BLaER1 (cell line): ENCODE measurements at regions not wholly inside any gene's neighbourhood (a gene's known extent, or its start where the extent isn't known, plus 50 kb on each side); places are given as distances from the start of the nearest gene placed in this dataset.

Experiments
- H3K27ac ChIP-seq: shearing (Covaris generic); formaldehyde crosslinking; 2 replicates; pipeline ENCODE4 v1.8.1; 2022
- H3K27me3 ChIP-seq: shearing (Covaris generic); formaldehyde crosslinking; 2 replicates; pipeline ENCODE4 v1.8.1; 2022
- H3K36me3 ChIP-seq: shearing (Covaris generic); formaldehyde crosslinking; 2 replicates; pipeline ENCODE4 v1.8.1; 2022
- H3K4me1 ChIP-seq: shearing (Covaris generic); formaldehyde crosslinking; 2 replicates; pipeline ENCODE4 v1.8.1; 2022
- H3K4me2 ChIP-seq: shearing (Covaris generic); formaldehyde crosslinking; 2 replicates; pipeline ENCODE4 v1.8.1; 2022
- H3K4me3 ChIP-seq: shearing (Covaris generic); formaldehyde crosslinking; 2 replicates; pipeline ENCODE4 v1.8.1; 2022
- H3K9ac ChIP-seq: shearing (Covaris generic); formaldehyde crosslinking; 2 replicates; pipeline ENCODE4 v1.8.1; 2022
- H3K9me3 ChIP-seq: shearing (Covaris generic); formaldehyde crosslinking; 2 replicates; pipeline ENCODE4 v1.8.1; 2022
- H4K20me1 ChIP-seq: shearing (Covaris generic); formaldehyde crosslinking; 2 replicates; pipeline ENCODE4 v1.8.1; 2022
- Cebpa-rat ChIP-seq: shearing (Covaris generic); IDR thresholded peaks from 2 replicates; pipeline ENCODE4 v1.8.1; 2022

- no peaks in the 10 kb centered on the region for H3K9me3 ChIP-seq
- no peaks in the 10 kb centered on the region for H4K20me1 ChIP-seq
- H3K27me3 ChIP-seq, result no peaks in the 10 kb centered on the region
- no peak overlapping the region for H3K27ac ChIP-seq
- no peak overlapping the region for H3K4me2 ChIP-seq
- no peak for TF ChIP-seq Cebpa-rat
- H3K9ac ChIP-seq, result no peak overlapping the region
- H3K36me3 ChIP-seq, result no peaks in the 10 kb centered on the region
- H3K4me3 ChIP-seq, result no peak overlapping the region
- no peaks in the 10 kb centered on the region for H3K4me1 ChIP-seq
Observed at GRCh38 chr18:51442012-51442411, 244.5 kb upstream of the MEX3C start.

GRCh38 chr18:51446571-51447210 is 249.2 kb upstream of the MEX3C start:
- Histone ChIP-seq H4K20me1 (no peaks in the 10 kb centered on the region), H3K4me1 (no peaks in the 10 kb centered on the region), H3K4me2 (no peak overlapping the region), H3K27me3 (no peaks in the 10 kb centered on the region), H3K9ac (no peak overlapping the region), H3K27ac (no peak overlapping the region), H3K36me3 (no peaks in the 10 kb centered on the region), H3K4me3 (no peak overlapping the region), H3K9me3 (no peaks in the 10 kb centered on the region)
- TF ChIP-seq Cebpa-rat, result no peak

DNA sequence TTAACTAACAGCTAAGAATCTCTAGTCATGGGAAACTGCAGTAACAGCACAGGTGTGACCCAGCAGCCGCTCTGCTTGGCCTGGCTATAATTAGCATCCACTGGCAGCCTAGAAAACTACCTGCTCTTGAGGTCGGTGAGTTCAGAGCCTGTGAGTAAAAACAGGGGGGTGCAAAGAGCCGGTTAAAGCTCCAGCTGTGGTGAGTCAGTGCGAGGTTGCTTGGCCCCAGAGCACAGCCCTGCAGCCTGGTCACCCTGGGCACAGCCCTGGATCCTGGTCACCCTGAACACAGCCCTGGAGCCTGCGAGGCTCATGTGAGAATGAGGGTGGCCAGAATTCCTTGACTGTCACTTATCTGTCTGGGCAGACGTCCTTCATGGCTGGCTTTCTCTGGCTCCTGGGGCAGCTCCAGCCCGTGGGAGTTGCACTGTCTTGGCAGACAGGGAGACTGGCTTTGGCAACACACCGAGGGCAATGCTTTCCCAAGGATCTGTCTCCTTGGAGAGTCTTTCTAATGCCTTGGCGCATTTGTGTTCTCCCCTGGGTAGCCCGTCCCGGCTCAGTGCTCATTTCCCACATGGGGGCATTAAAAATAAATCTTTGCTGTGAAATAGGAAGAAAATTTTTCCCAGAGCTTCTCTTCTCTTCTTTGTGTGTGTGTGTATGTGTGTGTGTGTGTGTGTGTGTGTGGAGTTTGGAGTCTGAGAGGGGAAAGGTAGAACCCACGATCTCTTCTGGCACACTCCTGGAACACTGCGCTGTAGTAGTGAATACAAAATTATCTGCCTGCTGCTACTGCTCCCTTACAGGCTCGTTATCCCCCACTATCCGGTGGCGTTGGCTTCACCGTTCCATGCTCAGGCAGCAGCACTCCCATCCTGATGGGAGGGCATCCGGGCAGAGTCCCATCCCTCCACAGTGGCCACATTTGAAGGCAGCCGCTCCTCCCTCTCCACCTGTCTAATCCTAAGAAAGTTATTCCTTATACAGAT is 250.2 kb upstream of the MEX3C start:
- TF ChIP-seq Cebpa-rat, result no peak
- Histone ChIP-seq H3K4me1 (no peaks in the 10 kb centered on the region), H3K9ac (no peak overlapping the region), H3K9me3 (no peaks in the 10 kb centered on the region), H3K27me3 (no peaks in the 10 kb centered on the region), H4K20me1 (no peaks in the 10 kb centered on the region), H3K27ac (no peak overlapping the region), H3K4me3 (no peak overlapping the region), H3K36me3 (no peaks in the 10 kb centered on the region), H3K4me2 (no peak overlapping the region)

DNA sequence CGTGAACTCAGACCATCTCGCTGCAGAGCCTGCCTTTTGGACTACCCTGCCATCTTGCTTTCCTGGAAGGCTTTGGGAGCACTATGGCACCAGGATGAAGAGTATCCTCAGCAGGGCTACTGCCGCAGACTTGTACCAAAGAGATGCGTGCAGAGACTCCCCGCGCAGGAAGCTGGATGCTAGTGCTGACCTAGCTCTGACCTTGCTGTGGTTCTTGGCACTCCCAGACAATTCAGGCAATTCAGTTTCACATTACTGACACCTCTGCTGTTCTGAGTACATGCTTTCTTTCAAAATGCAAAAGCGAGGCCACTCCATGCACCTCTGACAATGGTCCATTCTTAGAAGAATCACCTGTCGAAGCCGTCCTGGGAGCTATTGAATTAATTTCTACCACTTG is 251.5 kb upstream of the MEX3C start:
- Histone ChIP-seq H3K9me3 (no peaks in the 10 kb centered on the region), H3K4me2 (no peak overlapping the region), H3K9ac (no peak overlapping the region), H3K27me3 (no peaks in the 10 kb centered on the region), H3K4me3 (no peak overlapping the region), H3K27ac (no peak overlapping the region), H3K4me1 (no peaks in the 10 kb centered on the region), H3K36me3 (no peaks in the 10 kb centered on the region), H4K20me1 (no peaks in the 10 kb centered on the region)
- no peak for TF ChIP-seq Cebpa-rat

- no peaks in the 10 kb centered on the region for H3K27me3 ChIP-seq
- H3K36me3 ChIP-seq, result no peaks in the 10 kb centered on the region
- H3K9ac ChIP-seq, result no peak overlapping the region
- no peak overlapping the region for H3K4me2 ChIP-seq
- H3K4me3 ChIP-seq, result no peak overlapping the region
- no peaks in the 10 kb centered on the region for H3K4me1 ChIP-seq
- H4K20me1 ChIP-seq, result no peaks in the 10 kb centered on the region
- TF ChIP-seq Cebpa-rat, result no peak
- no peaks in the 10 kb centered on the region for H3K9me3 ChIP-seq
- H3K27ac ChIP-seq, result no peak overlapping the region
Observed at GRCh38 chr18:51453594-51453993, 256.1 kb upstream of the MEX3C start.

DNA sequence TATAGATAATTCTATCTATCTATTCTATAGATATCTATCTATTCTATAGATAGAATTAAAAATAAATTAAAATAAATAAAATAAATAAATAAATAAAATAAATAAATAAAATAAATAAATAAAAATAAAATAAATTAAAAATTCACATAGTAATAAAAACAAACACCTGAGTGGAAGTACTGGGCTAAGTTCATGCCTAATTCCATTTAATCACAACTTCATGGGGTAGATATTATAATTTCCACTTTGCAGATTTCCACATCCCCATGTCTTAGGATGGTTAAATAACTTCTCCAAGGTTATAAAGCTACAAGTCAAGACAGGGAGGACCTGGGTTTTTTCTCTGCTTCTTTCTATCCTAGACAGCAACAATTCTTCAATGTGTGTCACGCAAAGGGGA is 261.4 kb upstream of the MEX3C start:
- no peaks in the 10 kb centered on the region for H4K20me1 ChIP-seq
- H3K27me3 ChIP-seq, result no peaks in the 10 kb centered on the region
- H3K27ac ChIP-seq, result no peak overlapping the region
- no peaks in the 10 kb centered on the region for H3K36me3 ChIP-seq
- no peak overlapping the region for H3K9ac ChIP-seq
- no peaks in the 10 kb centered on the region for H3K4me1 ChIP-seq
- H3K9me3 ChIP-seq, result no peaks in the 10 kb centered on the region
- no peak overlapping the region for H3K4me3 ChIP-seq
- no peak overlapping the region for H3K4me2 ChIP-seq
- no peak for TF ChIP-seq Cebpa-rat

DNA sequence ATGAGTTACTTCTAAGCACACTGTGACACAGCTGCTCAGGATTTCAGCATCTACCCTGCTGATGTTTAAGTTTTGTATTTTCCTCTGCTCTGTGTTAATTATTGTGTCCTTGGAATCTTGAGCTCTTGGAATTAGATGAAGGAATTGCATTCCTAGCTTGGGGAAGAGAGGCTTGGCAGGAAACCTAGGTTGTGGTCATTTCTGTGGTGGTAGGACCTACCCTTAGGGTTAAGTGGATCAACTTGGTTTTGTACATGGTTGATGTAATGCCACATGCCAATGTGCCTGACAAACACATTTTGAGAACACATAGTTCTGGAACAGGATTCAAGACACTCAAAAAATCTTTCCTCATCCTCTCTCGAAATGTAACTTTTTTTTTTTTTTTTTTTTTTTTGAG is 264.5 kb upstream of the MEX3C start:
- no peak for TF ChIP-seq Cebpa-rat
- Histone ChIP-seq H3K27me3 (no peaks in the 10 kb centered on the region), H3K27ac (no peak overlapping the region)

DNA sequence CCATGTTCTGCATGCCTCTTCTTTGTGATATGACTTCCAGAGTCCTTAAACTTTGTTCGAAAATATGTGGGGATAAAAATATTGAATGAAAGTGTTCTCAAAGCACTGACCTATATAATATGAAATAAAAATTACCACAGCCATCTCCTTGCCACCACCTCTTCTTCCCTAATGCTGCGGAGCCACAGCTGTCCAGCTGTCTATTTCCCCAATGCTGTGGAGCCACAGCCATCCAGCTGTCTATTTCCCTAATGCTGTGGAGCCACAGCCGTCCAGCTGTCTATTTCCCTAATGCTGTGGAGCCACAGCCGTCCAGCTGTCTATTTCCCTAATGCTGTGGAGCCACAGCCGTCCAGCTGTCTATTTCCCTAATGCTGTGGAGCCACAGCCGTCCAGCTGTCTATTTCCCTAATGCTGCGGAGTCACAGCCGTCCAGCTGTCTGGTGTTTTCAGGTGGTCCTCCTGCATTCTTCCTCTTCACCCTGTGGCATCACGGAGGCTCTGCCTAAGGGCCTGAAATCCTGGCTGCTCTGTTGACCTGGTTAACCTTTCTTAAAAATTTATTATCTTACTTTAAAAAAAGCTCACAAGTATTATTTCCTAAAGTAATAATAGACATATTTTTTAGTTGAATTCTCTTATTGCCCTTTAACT is 266.1 kb upstream of the MEX3C start:
- H3K27me3 ChIP-seq, result no peaks in the 10 kb centered on the region
- H3K4me1 ChIP-seq, result no peaks in the 10 kb centered on the region
- H3K9me3 ChIP-seq, result no peaks in the 10 kb centered on the region
- no peaks in the 10 kb centered on the region for H4K20me1 ChIP-seq
- no peak overlapping the region for H3K4me3 ChIP-seq
- H3K36me3 ChIP-seq, result no peaks in the 10 kb centered on the region
- no peak overlapping the region for H3K27ac ChIP-seq
- no peak for TF ChIP-seq Cebpa-rat
- no peak overlapping the region for H3K4me2 ChIP-seq
- H3K9ac ChIP-seq, result no peak overlapping the region

More for the DNA sequence above, 264.5 kb upstream of the MEX3C start:
- H3K4me1 ChIP-seq, result no peaks in the 10 kb centered on the region
- no peak overlapping the region for H3K9ac ChIP-seq
- H4K20me1 ChIP-seq, result no peaks in the 10 kb centered on the region
- H3K4me2 ChIP-seq, result no peak overlapping the region
- no peak overlapping the region for H3K4me3 ChIP-seq
- H3K9me3 ChIP-seq, result no peaks in the 10 kb centered on the region
- no peaks in the 10 kb centered on the region for H3K36me3 ChIP-seq

GRCh38 chr18:51478908-51479307 is 281.4 kb upstream of the MEX3C start:
- no peaks in the 10 kb centered on the region for H3K9me3 ChIP-seq
- no peak overlapping the region for H3K4me3 ChIP-seq
- H3K36me3 ChIP-seq, result no peaks in the 10 kb centered on the region
- H3K27ac ChIP-seq, result no peak overlapping the region
- no peak overlapping the region for H3K4me2 ChIP-seq
- no peaks in the 10 kb centered on the region for H3K4me1 ChIP-seq
- no peak for TF ChIP-seq Cebpa-rat
- no peak overlapping the region for H3K9ac ChIP-seq
- H3K27me3 ChIP-seq, result no peaks in the 10 kb centered on the region
- no peaks in the 10 kb centered on the region for H4K20me1 ChIP-seq

- no peaks in the 10 kb centered on the region for H3K27me3 ChIP-seq
- no peak overlapping the region for H3K9ac ChIP-seq
- no peak overlapping the region for H3K27ac ChIP-seq
- H3K4me3 ChIP-seq, result no peak overlapping the region
- no peak for TF ChIP-seq Cebpa-rat
- H4K20me1 ChIP-seq, result no peaks in the 10 kb centered on the region
- H3K9me3 ChIP-seq, result no peaks in the 10 kb centered on the region
- H3K4me2 ChIP-seq, result no peak overlapping the region
- no peaks in the 10 kb centered on the region for H3K36me3 ChIP-seq
- no peaks in the 10 kb centered on the region for H3K4me1 ChIP-seq
Observed at GRCh38 chr18:51479736-51480135, 282.3 kb upstream of the MEX3C start.
